Sigmoid colon (tissue), 6 donors: ENCODE measurements at regions not wholly inside any gene's neighbourhood (a gene's known extent, or its start where the extent isn't known, plus 50 kb on each side); places are given as distances from the start of the nearest gene placed in this dataset.
"Not testable (repeated sequence)": the region's sequence is repeated elsewhere in the genome, so short reads cannot be mapped to it uniquely, and the experiment has no call there.

Source experiments
- DNase-seq: peaks from one replicate; pipeline ENCODE4 v3.0.0-alpha.2; 2019
- H3K27ac ChIP-seq, 4 donors: fragments of 200-600 bp; sonication (generic); one replicate each; pipeline ENCODE4 v1.5.1; 2016 to 2019; ENCODE audit warnings: mild to moderate bottlenecking in 1 of 4
- H3K27me3 ChIP-seq, 3 donors: fragments of 200-600 bp; sonication (generic); one replicate each; pipeline ENCODE4 v1.5.1; 2019; ENCODE audit warnings: mild to moderate bottlenecking in 1 of 3
- H3K36me3 ChIP-seq, 4 donors: fragments of 200-600 bp; sonication (generic); one replicate each; pipeline ENCODE4 v1.5.1; 2016 to 2019
- H3K4me1 ChIP-seq, 4 donors: fragments of 200-600 bp; sonication (generic); one replicate each; pipeline ENCODE4 v1.5.1; 2017 to 2019
- H3K4me3 ChIP-seq, 4 donors: fragments of 200-600 bp; sonication (generic); one replicate each; pipeline ENCODE4 v1.5.1; 2017 to 2019; ENCODE audit warnings: mild to moderate bottlenecking in 2 of 4, moderate library complexity in 1 of 4
- H3K9me3 ChIP-seq, 4 donors: fragments of 200-600 bp in 3 of 4; sonication (generic) in 3 of 4; one replicate each; pipeline versions ENCODE4 v1.5.1 to v1.6.1; 2013 to 2019
- CTCF ChIP-seq, 4 experiments: fragments of 450-650 bp in 3 of 4; fragments of 200-600 bp in 1 of 4; IDR thresholded peaks; one replicate each; pipeline ENCODE4 v1.5.1; 2016 to 2019; ENCODE audit warnings: antibody characterized with exemption in 4 of 4, mild to moderate bottlenecking in 3 of 4, moderate library complexity in 2 of 4
- EP300 ChIP-seq, 4 donors: sonication (generic); formaldehyde crosslinking; IDR thresholded peaks; one replicate each; pipeline ENCODE4 v1.6.1; 2017; ENCODE audit warnings: antibody characterized with exemption in 4 of 4
- POLR2A ChIP-seq, 2 donors: fragments of 450-650 bp; IDR thresholded peaks; one replicate each; pipeline ENCODE4 v1.6.1; 2016; ENCODE audit warnings: antibody characterized with exemption in 2 of 2, mild to moderate bottlenecking in 2 of 2, moderate library complexity in 2 of 2
- POLR2AphosphoS5 ChIP-seq, 4 donors: sonication (generic); formaldehyde crosslinking; IDR thresholded peaks; one replicate each; pipeline ENCODE4 v1.6.1; 2017; ENCODE audit warnings: antibody characterized with exemption in 4 of 4
- WGBS, 2 donors: extraction: QIAGEN DNeasy Blood & Tissue Kit; methylation state at CpG; one replicate each; pipeline ENCODE4 v1.1.7; 2013; 5-methylcytosine and 5-hydroxymethylcytosine counted together
- intact Hi-C: fragments of 100-400 bp; cut with DNase I; formaldehyde crosslinking; loops from one replicate; pipeline ENCODE4 v1.15.1; 2023
- donor health status: healthy with polysubstance abuse.
- donor health status: healthy.

GRCh38 chr2:37744010-37744409 is 72.6 kb upstream of the CDC42EP3 start:
- intact Hi-C loops, result no loop called here
- Histone ChIP-seq H3K27me3 (no peaks in the 10 kb centered on the region), H3K27ac (no peak overlapping the region), H3K4me1 (peaks cover 0 to 9% (median 0%) of the 10 kb centered on the region in 4 donors), H3K9me3 (no peaks in the 10 kb centered on the region), H3K4me3 (no peak overlapping the region), H3K36me3 (no peaks in the 10 kb centered on the region)
- TF ChIP-seq CTCF (IDR thresholded peaks at IDR 0.05) (no peak), EP300 (IDR thresholded peaks at IDR 0.05) (no peak), POLR2A (IDR thresholded peaks at IDR 0.05) (no peak), POLR2AphosphoS5 (IDR thresholded peaks at IDR 0.05) (no peak)
- 95 to 97% methylated on average over 3 of the region's 3 CpGs for WGBS, 2 donors
- no peak for DNase-seq

GRCh38 chr2:37744961-37745360 is 73.5 kb upstream of the CDC42EP3 start:
- H3K27me3 ChIP-seq, H3K4me3 ChIP-seq, intact Hi-C loops, DNase-seq, H3K36me3 ChIP-seq, H3K4me1 ChIP-seq, H3K9me3 ChIP-seq, H3K27ac ChIP-seq: not testable (repeated sequence)

- H3K27ac ChIP-seq, H3K4me3 ChIP-seq, H3K36me3 ChIP-seq, intact Hi-C loops, H3K9me3 ChIP-seq, H3K4me1 ChIP-seq, H3K27me3 ChIP-seq, DNase-seq: not testable (repeated sequence)
- WGBS, 2 donors, result 97 to 98% methylated on average over 1 of the region's 1 CpG
These were observed 74.6 kb upstream of the CDC42EP3 start for GRCh38 chr2:37746011-37746410.

- intact Hi-C loops, result no loop called here
- WGBS, 2 donors, result 97 to 98% methylated on average over 3 of the region's 3 CpGs
- H3K27ac ChIP-seq, result no peak overlapping the region
- no peaks in the 10 kb centered on the region for H3K9me3 ChIP-seq
- TF ChIP-seq EP300 (IDR thresholded peaks at IDR 0.05), result no peak
- no peak for TF ChIP-seq POLR2A (IDR thresholded peaks at IDR 0.05)
- TF ChIP-seq POLR2AphosphoS5 (IDR thresholded peaks at IDR 0.05), result no peak
- TF ChIP-seq CTCF (IDR thresholded peaks at IDR 0.05), result no peak
- no peaks in the 10 kb centered on the region for H3K27me3 ChIP-seq
- DNase-seq, result no peak
- H3K4me3 ChIP-seq, result no peak overlapping the region
- H3K36me3 ChIP-seq, result no peaks in the 10 kb centered on the region
- no peaks in the 10 kb centered on the region for H3K4me1 ChIP-seq
These were observed 75.4 kb upstream of the CDC42EP3 start for GRCh38 chr2:37746883-37747282.

- no peak for DNase-seq
- Histone ChIP-seq H3K9me3 (no peaks in the 10 kb centered on the region), H3K27me3 (no peaks in the 10 kb centered on the region), H3K27ac (no peak overlapping the region), H3K4me1 (no peaks in the 10 kb centered on the region), H3K4me3 (no peak overlapping the region), H3K36me3 (no peaks in the 10 kb centered on the region)
- no peak for TF ChIP-seq EP300 (IDR thresholded peaks at IDR 0.05)
- intact Hi-C loops, result no loop called here
- WGBS, 2 donors, result 88 to 95% methylated on average over 4 of the region's 4 CpGs
These were observed 77.1 kb upstream of the CDC42EP3 start for GRCh38 chr2:37748541-37748940.

GRCh38 chr2:37750286-37750685 is 78.8 kb upstream of the CDC42EP3 start:
- H3K9me3 ChIP-seq, H3K4me1 ChIP-seq, H3K27ac ChIP-seq, DNase-seq, H3K27me3 ChIP-seq, intact Hi-C loops, H3K4me3 ChIP-seq, H3K36me3 ChIP-seq: not testable (repeated sequence)

GRCh38 chr2:37752766-37753165 is 81.3 kb upstream of the CDC42EP3 start:
- WGBS, 2 donors, result 94 to 99% methylated on average over 3 of the region's 4 CpGs
- Histone ChIP-seq H3K4me3 (no peak overlapping the region), H3K9me3 (no peaks in the 10 kb centered on the region), H3K27me3 (no peaks in the 10 kb centered on the region), H3K27ac (no peak overlapping the region), H3K4me1 (peaks cover 0 to 6% (median 0%) of the 10 kb centered on the region in 4 donors), H3K36me3 (no peaks in the 10 kb centered on the region)
- TF ChIP-seq CTCF (IDR thresholded peaks at IDR 0.05) (no peak), POLR2A (IDR thresholded peaks at IDR 0.05) (no peak), POLR2AphosphoS5 (IDR thresholded peaks at IDR 0.05) (no peak), EP300 (IDR thresholded peaks at IDR 0.05) (no peak)
- intact Hi-C loops, result no loop called here
- no peak for DNase-seq
